Esophagus squamous epithelium (tissue), 4 donors: ENCODE measurements at regions not wholly inside any gene's neighbourhood (a gene's known extent, or its start where the extent isn't known, plus 50 kb on each side); places are given as distances from the start of the nearest gene placed in this dataset.

Source experiments
- CTCF ChIP-seq, 6 experiments: fragments of 450-650 bp in 4 of 6; fragments of 200-600 bp in 2 of 6; sonication (generic) in 2 of 6; IDR thresholded peaks; one replicate each; pipeline ENCODE4 v1.5.1; 2016 to 2019; ENCODE audit warnings: antibody characterized with exemption in 6 of 6, mild to moderate bottlenecking in 4 of 6, moderate library complexity in 4 of 6
- POLR2A ChIP-seq, 4 donors: fragments of 450-650 bp; IDR thresholded peaks; one replicate each; pipeline ENCODE4 v1.6.1; 2017; ENCODE audit warnings: antibody characterized with exemption in 4 of 4, mild to moderate bottlenecking in 4 of 4, moderate library complexity in 3 of 4

- TF ChIP-seq POLR2A (IDR thresholded peaks at IDR 0.05) (no peak), CTCF (IDR thresholded peaks at IDR 0.05) (no peak)
Observed at GRCh38 chr6:76594109-76594508, 521.6 kb upstream of the IMPG1 start.
